H1 (cell line): ENCODE measurements at regions not wholly inside any gene's neighbourhood (a gene's known extent, or its start where the extent isn't known, plus 50 kb on each side); places are given as distances from the start of the nearest gene placed in this dataset.

Source experiments
- BACH1 ChIP-seq: IDR thresholded peaks from 2 replicates; pipeline ENCODE4 v1.6.1; 2012; ENCODE audit warnings: low read length, improper control_type of control experiment
- EP300 ChIP-seq, 2 experiments: IDR thresholded peaks; 1 replicate in 1 of 2; 2 replicates in 1 of 2; pipeline ENCODE4 v1.6.1; 2011 to 2012; ENCODE audit warnings: low read depth in 2 of 2, low read length in 2 of 2, mild to moderate bottlenecking in 2 of 2, borderline replicate concordance in 1 of 2, inconsistent platforms in 1 of 2, moderate library complexity in 1 of 2
- GABPA ChIP-seq: IDR thresholded peaks from 2 replicates; pipeline ENCODE4 v1.6.1; 2011; ENCODE audit warnings: mild to moderate bottlenecking, low read length, moderate library complexity, borderline replicate concordance; ENCODE audit not compliant: insufficient read depth
- PHF8 ChIP-seq: fragments of 200-600 bp; sonication (generic); conservative IDR thresholded peaks from 2 replicates; pipeline ENCODE4 v1.7.1; 2012; ENCODE audit warnings: low read depth, mild to moderate bottlenecking, inconsistent platforms, low read length, moderate library complexity
- SAP30 ChIP-seq: fragments of 300-600 bp; sonication (generic); IDR thresholded peaks from 2 replicates; pipeline ENCODE4 v1.7.1; 2012; ENCODE audit warnings: low read length, moderate library complexity, mild to moderate bottlenecking, inconsistent platforms; ENCODE audit not compliant: insufficient read depth, insufficient replicate concordance
- SIX5 ChIP-seq: IDR thresholded peaks from 2 replicates; pipeline ENCODE4 v1.6.1; 2011; ENCODE audit warnings: mild to moderate bottlenecking, low read depth, low read length
- TF ChIP-seq, protein P1 (sequence below): fragments of 300-600 bp; sonication (generic); IDR thresholded peaks from 2 replicates; pipeline ENCODE4 v1.7.1; 2012; ENCODE audit warnings: low read length, moderate library complexity, mild to moderate bottlenecking, inconsistent platforms; ENCODE audit not compliant: insufficient replicate concordance

DNA sequence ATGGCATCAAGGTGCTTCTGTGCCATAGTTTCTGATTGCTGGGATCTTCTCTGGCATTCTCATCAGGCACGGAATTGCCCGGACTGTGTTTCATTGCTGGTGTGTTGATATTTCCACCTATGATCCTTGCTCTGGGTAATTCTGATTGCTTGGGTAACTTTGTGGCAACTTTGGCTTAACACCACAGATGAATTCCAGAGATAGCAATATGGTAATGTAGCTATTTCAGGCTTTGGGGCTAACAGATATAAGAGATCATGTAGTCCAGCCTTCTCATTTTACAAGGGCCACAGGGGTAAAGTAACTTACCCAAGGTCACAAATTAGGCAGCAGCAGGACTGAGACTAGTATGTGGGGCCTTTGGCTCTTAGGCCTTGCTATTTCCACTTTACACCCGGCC is 53.9 kb upstream of the PLPP4 start (continued):
- TF ChIP-seq, protein P1, sequence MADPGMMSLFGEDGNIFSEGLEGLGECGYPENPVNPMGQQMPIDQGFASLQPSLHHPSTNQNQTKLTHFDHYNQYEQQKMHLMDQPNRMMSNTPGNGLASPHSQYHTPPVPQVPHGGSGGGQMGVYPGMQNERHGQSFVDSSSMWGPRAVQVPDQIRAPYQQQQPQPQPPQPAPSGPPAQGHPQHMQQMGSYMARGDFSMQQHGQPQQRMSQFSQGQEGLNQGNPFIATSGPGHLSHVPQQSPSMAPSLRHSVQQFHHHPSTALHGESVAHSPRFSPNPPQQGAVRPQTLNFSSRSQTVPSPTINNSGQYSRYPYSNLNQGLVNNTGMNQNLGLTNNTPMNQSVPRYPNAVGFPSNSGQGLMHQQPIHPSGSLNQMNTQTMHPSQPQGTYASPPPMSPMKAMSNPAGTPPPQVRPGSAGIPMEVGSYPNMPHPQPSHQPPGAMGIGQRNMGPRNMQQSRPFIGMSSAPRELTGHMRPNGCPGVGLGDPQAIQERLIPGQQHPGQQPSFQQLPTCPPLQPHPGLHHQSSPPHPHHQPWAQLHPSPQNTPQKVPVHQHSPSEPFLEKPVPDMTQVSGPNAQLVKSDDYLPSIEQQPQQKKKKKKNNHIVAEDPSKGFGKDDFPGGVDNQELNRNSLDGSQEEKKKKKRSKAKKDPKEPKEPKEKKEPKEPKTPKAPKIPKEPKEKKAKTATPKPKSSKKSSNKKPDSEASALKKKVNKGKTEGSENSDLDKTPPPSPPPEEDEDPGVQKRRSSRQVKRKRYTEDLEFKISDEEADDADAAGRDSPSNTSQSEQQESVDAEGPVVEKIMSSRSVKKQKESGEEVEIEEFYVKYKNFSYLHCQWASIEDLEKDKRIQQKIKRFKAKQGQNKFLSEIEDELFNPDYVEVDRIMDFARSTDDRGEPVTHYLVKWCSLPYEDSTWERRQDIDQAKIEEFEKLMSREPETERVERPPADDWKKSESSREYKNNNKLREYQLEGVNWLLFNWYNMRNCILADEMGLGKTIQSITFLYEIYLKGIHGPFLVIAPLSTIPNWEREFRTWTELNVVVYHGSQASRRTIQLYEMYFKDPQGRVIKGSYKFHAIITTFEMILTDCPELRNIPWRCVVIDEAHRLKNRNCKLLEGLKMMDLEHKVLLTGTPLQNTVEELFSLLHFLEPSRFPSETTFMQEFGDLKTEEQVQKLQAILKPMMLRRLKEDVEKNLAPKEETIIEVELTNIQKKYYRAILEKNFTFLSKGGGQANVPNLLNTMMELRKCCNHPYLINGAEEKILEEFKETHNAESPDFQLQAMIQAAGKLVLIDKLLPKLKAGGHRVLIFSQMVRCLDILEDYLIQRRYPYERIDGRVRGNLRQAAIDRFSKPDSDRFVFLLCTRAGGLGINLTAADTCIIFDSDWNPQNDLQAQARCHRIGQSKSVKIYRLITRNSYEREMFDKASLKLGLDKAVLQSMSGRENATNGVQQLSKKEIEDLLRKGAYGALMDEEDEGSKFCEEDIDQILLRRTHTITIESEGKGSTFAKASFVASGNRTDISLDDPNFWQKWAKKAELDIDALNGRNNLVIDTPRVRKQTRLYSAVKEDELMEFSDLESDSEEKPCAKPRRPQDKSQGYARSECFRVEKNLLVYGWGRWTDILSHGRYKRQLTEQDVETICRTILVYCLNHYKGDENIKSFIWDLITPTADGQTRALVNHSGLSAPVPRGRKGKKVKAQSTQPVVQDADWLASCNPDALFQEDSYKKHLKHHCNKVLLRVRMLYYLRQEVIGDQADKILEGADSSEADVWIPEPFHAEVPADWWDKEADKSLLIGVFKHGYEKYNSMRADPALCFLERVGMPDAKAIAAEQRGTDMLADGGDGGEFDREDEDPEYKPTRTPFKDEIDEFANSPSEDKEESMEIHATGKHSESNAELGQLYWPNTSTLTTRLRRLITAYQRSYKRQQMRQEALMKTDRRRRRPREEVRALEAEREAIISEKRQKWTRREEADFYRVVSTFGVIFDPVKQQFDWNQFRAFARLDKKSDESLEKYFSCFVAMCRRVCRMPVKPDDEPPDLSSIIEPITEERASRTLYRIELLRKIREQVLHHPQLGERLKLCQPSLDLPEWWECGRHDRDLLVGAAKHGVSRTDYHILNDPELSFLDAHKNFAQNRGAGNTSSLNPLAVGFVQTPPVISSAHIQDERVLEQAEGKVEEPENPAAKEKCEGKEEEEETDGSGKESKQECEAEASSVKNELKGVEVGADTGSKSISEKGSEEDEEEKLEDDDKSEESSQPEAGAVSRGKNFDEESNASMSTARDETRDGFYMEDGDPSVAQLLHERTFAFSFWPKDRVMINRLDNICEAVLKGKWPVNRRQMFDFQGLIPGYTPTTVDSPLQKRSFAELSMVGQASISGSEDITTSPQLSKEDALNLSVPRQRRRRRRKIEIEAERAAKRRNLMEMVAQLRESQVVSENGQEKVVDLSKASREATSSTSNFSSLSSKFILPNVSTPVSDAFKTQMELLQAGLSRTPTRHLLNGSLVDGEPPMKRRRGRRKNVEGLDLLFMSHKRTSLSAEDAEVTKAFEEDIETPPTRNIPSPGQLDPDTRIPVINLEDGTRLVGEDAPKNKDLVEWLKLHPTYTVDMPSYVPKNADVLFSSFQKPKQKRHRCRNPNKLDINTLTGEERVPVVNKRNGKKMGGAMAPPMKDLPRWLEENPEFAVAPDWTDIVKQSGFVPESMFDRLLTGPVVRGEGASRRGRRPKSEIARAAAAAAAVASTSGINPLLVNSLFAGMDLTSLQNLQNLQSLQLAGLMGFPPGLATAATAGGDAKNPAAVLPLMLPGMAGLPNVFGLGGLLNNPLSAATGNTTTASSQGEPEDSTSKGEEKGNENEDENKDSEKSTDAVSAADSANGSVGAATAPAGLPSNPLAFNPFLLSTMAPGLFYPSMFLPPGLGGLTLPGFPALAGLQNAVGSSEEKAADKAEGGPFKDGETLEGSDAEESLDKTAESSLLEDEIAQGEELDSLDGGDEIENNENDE: no peak
- TF ChIP-seq GABPA (no peak), SIX5 (no peak), PHF8 (no peak), EP300 (IDR thresholded peaks at IDR 0.05; ENCODE audit: borderline replicate concordance in 1 of 2, low read depth in 2 of 2, low read length in 2 of 2) (no peak), SAP30 (no peak), BACH1 (no peak)
